ENCODE measurements at regions not wholly inside any gene's neighbourhood (a gene's known extent, or its start where the extent isn't known, plus 50 kb on each side); places are given as distances from the start of the nearest gene placed in this dataset.

DNA sequence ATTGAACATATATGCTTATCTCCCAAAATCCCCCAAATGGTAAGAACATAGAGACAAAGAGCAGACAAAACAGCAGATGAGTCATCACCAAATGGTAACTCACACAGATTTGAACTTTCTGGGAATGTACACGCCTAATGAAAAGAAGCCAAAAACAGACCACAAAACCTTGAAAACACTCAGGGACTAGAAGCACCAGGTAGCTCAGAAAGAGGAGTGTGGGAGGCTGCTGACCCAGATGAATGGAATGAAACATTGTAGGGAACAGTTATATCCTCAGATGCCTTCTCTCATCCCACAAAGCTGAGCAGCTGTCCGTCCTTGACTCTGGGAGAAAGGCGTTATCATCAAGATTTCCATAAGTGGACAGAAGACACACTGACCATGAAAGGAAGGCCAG, 307.0 kb upstream of the USP25 start:
- Mint-ChIP-seq H3K27ac (peak overlapping the region; percentile 37 to 97 (median 80); a peak in 5 of 7 replicates), H3K4me3 (no peak overlapping the region), H3K27me3 (ENCODE audit: low read depth) (peaks cover 2% of the 10 kb centered on the region), H3K36me3 (ENCODE audit: insufficient read depth in 1 of 3, low read depth in 3 of 3) (peaks cover 0 to 12% (median 0%) of the 10 kb centered on the region in 3 experiments; a peak in 4 of 7 replicates), H3K4me1 (peaks cover 53 to 61% of the 10 kb centered on the region in 2 experiments), H3K9me3 (no peaks in the 10 kb centered on the region; a peak in 1 of 5 replicates)
- Histone ChIP-seq H3K14ac (ENCODE audit: insufficient read depth, low read length) (no peak overlapping the region), H2AFZ (ENCODE audit: low read length) (no peak overlapping the region), H3K23me2 (ENCODE audit: insufficient read length, low read depth, low read length, poor library complexity, severe bottlenecking) (no peaks in the 10 kb centered on the region), H2BK20ac (ENCODE audit: low read depth, low read length, poor library complexity, severe bottlenecking) (no peak overlapping the region), H3K18ac (ENCODE audit: insufficient read length, low read depth, low read length) (no peak overlapping the region), H3T11ph (ENCODE audit: low read length) (no peak overlapping the region), H2AK5ac (ENCODE audit: insufficient read length, low read length) (no peak overlapping the region), H4K91ac (ENCODE audit: insufficient read length, low read depth, low read length) (no peak overlapping the region), H3K27me3 (ENCODE audit: insufficient read depth, low read length) (no peaks in the 10 kb centered on the region), H3K4ac (ENCODE audit: low read depth, low read length) (no peak overlapping the region), H4K20me1 (ENCODE audit: control insufficient read depth, insufficient read depth, insufficient read length) (no peaks in the 10 kb centered on the region), H3K79me2 (ENCODE audit: insufficient read depth, low read length) (no peaks in the 10 kb centered on the region), H3K4me1 (ENCODE audit: insufficient read depth, low read length) (peaks cover 19% of the 10 kb centered on the region), H3K4me2 (ENCODE audit: insufficient read depth, insufficient read length, low read length) (no peak overlapping the region), H3K56ac (ENCODE audit: insufficient read length, low read depth, low read length) (no peak overlapping the region), H2BK15ac (ENCODE audit: low read depth, low read length) (no peak overlapping the region), H4K5ac (ENCODE audit: insufficient read length, low read depth, low read length) (no peak overlapping the region), H3K9ac (ENCODE audit: extremely low read depth, insufficient read length, low read length) (no peak overlapping the region), H4K8ac (replicated peaks; ENCODE audit: insufficient read length, low read depth, low read length) (no peak overlapping the region), H2BK120ac (ENCODE audit: low read depth, low read length, poor library complexity, severe bottlenecking) (no peak overlapping the region), H2BK5ac (ENCODE audit: insufficient read length, low read length) (no peak overlapping the region), H2BK12ac (ENCODE audit: insufficient read length, low read depth, low read length) (no peak overlapping the region), H3K23ac (ENCODE audit: insufficient read length, low read depth, low read length) (no peak overlapping the region), H3K27ac (ENCODE audit: insufficient read length, low read depth, low read length) (no peak overlapping the region), H3K79me1 (ENCODE audit: insufficient read depth, low read depth, low read length, poor library complexity, severe bottlenecking) (no peaks in the 10 kb centered on the region), H3K9me3 (ENCODE audit: control insufficient read depth, low read depth, low read length) (no peaks in the 10 kb centered on the region)
- no peak for DNase-seq
- TF ChIP-seq, protein P1, sequence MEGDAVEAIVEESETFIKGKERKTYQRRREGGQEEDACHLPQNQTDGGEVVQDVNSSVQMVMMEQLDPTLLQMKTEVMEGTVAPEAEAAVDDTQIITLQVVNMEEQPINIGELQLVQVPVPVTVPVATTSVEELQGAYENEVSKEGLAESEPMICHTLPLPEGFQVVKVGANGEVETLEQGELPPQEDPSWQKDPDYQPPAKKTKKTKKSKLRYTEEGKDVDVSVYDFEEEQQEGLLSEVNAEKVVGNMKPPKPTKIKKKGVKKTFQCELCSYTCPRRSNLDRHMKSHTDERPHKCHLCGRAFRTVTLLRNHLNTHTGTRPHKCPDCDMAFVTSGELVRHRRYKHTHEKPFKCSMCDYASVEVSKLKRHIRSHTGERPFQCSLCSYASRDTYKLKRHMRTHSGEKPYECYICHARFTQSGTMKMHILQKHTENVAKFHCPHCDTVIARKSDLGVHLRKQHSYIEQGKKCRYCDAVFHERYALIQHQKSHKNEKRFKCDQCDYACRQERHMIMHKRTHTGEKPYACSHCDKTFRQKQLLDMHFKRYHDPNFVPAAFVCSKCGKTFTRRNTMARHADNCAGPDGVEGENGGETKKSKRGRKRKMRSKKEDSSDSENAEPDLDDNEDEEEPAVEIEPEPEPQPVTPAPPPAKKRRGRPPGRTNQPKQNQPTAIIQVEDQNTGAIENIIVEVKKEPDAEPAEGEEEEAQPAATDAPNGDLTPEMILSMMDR (conservative IDR thresholded peaks at IDR 0.05), result no peak
- WGBS (ENCODE audit: extremely low coverage, insufficient read length, low lambda C conversion rate), result no CpG with 5 or more reads among the region's 3 CpGs
